Activated CD8-positive, alpha-beta memory T cell treated with anti-CD3 and anti-CD28 coated beads for 36 hours (primary cell): ENCODE measurements at regions not wholly inside any gene's neighbourhood (a gene's known extent, or its start where the extent isn't known, plus 50 kb on each side); places are given as distances from the start of the nearest gene placed in this dataset.

Experiments
- CTCF ChIA-PET: fragments of 350-600 bp; sonication (Branson Sonifier 250); formaldehyde crosslinking; loops from one replicate; lab custom pipeline; 2021; ENCODE audit warnings: antibody characterized with exemption; lab: Charles Lee
- POLR2A ChIA-PET: fragments of 350-600 bp; sonication (Branson Sonifier 250); formaldehyde crosslinking; loops from one replicate; lab custom pipeline; 2021; ENCODE audit warnings: antibody characterized with exemption; lab: Charles Lee

DNA sequence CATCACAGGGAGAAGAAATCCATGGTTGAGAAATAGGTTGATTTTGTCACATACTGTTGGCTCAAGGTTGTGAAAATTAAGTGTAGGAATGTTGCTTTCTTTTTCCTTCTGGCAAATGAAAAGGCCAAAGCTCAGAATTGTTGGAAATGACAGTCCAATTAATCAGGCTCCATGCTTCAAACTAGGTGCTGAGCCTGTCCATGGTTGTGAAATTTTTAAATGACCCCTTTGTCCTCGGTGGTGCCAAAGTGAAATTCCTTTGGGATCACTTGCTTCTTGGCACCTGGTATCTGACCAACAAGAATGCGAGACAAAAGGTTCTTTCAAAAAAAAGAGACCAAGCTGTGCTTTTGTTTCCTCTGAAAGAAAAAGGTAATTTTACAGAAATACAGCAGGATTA lies 451.9 kb downstream of the ETS1 start:
- ChIA-PET CTCF (no interaction called here), POLR2A (no interaction called here)

DNA sequence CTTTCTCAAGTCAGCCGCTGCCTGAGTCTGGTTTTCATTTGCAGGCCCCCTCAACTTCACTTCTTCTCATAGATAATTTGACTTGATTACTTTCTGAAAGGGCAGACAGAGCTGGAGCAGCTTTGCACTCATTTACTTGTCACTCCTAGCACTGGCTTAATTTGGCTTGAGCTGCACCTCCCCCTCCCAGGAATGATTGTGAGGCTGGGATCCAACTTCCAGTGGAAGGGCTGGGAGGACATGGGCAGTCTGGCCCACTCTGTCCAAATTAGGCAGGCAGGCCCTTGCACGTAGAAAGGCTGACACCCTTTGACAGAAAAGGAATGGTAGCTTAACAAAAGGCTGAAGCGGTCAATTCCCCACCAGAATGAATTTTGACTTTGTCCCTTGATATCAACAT lies 453.9 kb downstream of the ETS1 start:
- ChIA-PET CTCF (no interaction called here), POLR2A (no interaction called here)

DNA sequence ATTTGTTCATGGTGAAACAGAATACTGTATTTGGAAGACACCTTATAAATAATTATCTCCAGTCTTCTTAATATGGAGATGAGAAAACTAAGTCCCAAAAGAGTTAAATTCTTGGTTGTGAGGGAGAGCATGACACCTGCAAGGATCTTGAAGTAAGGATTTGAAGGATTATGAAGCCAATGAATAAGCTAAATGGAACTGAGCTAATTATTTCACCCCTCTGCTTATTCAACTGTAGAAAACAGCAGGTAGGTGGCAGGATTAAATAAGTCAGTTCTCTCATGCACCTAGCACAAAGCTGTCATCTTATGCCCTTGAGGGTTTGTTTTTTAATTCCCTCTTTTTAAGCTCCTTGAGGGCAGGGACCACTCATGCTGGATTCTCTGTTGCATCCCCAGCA lies 457.3 kb downstream of the ETS1 start:
- POLR2A ChIA-PET = no interaction called here

DNA sequence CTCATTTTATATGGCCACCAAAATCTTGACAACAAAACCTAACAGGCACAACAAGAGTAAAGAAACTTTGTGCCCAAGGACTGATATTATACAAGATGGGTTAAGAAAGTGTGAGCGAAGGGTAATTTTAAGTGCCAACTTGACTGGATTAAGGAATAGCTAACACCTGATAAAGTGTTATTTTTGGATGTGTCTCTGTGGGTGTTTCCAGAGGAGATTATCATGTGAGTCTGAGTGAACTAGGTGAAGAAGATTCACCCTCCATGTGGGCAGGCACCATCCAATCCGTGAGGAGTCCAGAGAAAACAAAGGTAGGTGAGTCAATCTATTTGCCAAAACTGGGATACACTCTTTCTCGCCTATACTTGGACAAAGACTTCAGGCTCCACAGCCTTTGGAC lies 461.6 kb downstream of the ETS1 start:
- POLR2A ChIA-PET = interaction anchor here (0.5 kb wide), 1 partner anchor 23 kb away, joined by 4 read pairs; no protein-coding TSS in a partner anchor
- CTCF ChIA-PET = no interaction called here

More for the DNA sequence above, 457.3 kb downstream of the ETS1 start:
- CTCF ChIA-PET = no interaction called here

DNA sequence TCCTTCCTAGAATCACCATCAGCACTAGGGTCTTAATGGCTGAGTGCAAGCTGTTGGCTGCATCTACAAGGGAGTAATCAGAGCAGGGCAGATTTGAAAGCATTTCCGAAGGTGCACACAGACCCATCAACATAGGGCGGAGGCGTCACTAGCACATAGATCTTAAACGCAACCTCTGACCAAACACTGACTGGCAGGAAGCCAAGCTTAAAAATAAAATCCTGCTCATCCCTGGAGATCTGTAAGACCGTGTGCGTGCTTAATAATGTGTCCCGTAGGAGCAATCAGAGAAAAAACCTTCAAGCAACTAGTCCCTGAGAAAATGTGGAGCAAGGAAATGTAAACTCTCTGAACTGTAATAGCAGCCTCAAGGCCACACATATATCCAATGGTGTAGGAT lies 470.5 kb downstream of the ETS1 start:
- ChIA-PET POLR2A (no interaction called here), CTCF (no interaction called here)

DNA sequence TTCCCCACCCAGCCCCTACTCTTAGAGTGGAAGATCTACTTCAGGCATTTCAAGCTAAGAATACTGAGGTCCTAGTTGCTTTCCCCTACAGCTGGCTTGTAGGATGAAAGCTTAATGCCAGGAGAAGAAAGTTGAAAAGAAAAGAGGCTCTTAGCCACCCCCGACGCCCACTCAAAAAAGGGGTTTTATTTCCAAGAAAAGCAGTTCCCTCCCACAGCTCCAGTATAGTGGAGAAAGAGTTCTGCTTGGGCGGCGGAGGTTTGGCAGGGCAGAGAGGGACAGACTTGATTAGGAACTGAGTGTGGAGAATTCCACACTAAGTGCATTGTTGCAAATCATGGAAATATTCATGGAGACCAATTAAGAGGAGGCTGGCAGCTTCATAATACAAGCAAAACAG lies 470.9 kb downstream of the ETS1 start:
- ChIA-PET CTCF (no interaction called here), POLR2A (no interaction called here)

DNA sequence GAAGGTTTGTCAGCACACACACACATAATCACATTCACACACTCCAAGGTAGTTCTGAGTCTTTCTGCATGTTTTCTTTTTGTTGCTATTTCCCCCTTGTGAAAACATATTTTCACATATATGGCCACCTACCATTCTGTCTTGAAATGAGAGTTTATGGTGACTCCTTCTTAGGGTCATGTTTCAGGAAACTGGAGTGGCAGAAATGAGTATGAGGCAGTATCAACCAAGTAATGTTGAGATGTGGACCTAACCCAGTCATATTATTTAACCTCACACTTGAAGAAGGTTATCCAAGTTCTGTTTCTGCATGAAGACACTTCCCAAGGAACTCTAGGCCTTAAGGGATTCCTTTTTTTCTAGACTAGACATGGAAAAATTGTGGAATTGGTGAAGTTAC lies 481.4 kb downstream of the ETS1 start:
- CTCF ChIA-PET = no interaction called here
- POLR2A ChIA-PET = no interaction called here

DNA sequence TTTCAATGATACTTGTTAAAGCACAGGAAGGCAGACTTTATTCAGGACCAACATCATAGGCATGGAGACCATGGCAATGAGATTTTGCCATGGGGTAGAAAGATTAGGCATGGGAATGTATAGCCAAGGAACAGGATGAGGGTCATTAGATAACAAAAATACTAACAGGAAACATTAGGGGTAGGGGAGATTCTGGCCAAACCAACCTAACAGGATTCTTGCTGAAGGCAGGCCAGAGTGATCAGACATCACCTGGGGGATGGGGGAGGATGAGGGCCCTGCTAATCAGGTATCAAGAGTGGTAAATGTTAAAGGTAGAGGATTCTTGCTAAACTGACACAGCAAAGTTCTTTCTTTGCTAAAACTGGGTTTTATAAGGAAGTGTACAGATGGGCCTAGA lies 481.8 kb downstream of the ETS1 start:
- CTCF ChIA-PET = no interaction called here
- POLR2A ChIA-PET = no interaction called here

DNA sequence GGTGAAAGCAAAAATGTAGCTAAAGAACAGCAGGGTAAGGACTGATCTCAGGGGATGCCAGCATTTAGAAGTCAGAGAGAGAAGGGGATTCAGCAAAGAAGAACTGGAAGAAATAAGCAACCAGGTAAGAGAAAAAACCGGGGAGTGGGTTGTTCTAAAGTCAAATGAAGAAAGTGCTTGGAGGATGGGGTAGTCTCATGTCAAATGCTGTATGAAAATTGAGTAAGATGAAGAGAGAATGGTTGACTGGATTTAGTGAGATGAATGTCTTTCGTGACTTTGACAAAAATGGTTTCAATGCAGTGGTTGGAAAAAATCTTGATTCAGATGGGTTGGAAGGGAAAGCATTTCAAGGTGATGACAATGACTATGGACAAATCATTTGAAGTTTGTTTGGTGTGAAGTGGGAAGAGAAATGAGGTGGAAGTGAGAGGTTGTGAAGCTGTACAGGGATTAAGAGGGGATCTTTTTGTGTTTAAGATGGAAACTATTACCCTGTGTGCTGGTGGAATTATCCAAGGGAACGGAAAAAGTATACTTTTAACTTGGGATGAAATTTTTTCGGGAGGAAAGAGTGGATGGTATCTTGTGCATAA lies 484.0 kb downstream of the ETS1 start:
- ChIA-PET CTCF (interaction anchor here (1.3 kb wide), 1 partner anchor 64 kb away, joined by 5 read pairs; no protein-coding TSS in a partner anchor), POLR2A (interaction anchor here (0.6 kb wide), 1 partner anchor 391 kb away, joined by 5 read pairs; no protein-coding TSS in a partner anchor)

DNA sequence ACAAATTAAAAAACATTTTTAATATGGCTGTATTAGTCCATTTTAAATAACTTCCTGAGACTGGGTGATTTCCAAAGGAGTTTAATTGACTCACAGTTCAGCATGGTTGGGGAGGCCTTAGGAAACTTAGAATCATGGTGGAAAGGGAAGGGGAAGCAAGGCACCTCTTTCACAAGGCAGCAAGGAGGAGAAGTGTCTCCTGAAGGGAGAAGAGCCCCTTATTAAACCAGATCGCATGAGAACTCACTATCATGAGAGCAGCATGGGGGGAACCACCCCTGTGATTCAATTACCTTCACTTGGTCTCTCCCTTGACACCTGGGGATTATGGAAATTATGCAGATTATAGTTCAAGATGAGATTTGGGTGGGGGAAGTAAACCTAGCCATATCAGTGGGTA lies 488.6 kb downstream of the ETS1 start:
- POLR2A ChIA-PET = no interaction called here
- CTCF ChIA-PET = no interaction called here

DNA sequence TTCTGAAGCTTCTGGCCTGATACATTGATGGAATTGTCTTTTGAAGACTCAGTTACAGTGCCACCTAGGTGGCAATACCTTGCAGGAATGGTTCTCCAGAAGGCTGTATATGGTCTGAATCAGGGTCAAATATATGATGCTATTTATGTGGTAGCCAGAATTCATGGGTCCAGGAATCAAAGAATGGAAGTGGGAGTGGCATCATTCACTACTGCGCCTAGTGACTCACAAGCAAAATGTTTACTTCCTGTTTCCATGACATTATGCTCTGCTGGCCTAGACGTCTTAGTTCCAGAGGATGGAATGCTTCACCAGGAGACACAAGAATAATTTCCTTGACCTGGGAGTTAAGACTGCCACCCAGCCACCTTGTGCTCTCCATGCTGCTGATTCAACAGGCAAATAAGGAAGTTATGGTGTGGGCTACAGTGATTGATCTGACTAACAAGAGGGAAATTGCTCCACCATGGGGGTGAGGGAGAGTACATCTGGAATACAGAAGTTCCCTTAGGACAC lies 491.8 kb downstream of the ETS1 start:
- CTCF ChIA-PET = no interaction called here
- POLR2A ChIA-PET = no interaction called here

DNA sequence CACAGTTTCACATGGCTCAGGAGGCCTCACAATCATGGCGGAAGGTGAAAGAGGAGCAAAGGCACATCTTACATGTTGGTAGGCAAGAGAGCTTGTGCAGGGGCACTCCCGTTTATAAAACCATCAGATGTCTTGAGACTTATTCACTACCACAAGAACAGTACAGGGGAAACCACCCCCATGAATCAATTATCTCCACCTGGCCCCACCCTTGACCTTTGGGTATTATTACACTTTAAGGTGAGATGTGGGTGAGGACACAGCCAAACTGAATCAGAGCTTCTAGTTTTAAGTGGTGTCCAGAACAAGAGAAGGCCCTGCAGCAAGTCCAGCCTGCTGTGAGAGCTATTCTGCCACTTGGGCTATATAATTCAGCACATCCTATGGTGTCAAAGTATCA lies 493.7 kb downstream of the ETS1 start:
- ChIA-PET CTCF (no interaction called here), POLR2A (no interaction called here)

DNA sequence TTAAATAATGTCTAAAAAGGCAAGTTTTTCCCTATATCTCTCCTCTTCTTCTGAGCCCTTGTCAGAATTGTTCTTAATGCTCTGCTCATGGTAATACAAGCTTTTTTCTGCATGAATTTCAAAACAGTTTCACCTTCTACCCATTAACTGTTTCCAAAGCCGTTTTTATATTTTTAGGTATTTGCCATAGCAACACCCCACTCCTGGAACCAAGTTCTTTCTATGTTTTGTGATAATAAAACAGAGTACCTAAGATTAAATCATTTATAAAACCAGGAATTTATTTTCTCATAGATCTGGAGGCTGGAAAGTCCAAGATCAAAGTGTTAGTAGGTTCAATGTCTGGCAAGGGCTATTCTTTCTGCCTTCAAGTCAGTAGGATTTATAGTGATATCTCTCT lies 497.4 kb downstream of the ETS1 start:
- ChIA-PET POLR2A (no interaction called here), CTCF (no interaction called here)

DNA sequence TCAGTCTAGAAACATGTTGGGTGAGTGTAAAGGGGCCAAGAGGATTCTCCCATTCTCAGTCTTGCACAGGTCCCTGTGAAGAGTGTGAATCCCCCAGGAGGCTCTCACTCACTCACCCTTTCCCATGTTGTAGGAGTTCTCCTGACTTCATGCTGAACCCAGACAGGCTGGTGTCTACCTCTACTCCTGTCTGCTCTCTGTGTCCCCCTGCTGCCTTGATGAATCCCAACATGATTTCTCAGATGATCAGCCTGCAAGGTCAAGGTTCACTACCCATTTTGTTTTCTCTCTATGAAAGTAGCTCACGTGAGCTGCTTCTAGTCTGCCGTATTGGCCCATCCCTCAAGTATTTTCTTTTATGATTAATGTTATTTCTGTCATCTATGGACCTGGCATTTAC lies 500.6 kb downstream of the ETS1 start:
- CTCF ChIA-PET = interaction anchor here (0.6 to 1.7 kb wide), 2 partner anchors 56 to 71 kb away, joined by 3 to 6 read pairs; no protein-coding TSS in a partner anchor
- POLR2A ChIA-PET = no interaction called here

DNA sequence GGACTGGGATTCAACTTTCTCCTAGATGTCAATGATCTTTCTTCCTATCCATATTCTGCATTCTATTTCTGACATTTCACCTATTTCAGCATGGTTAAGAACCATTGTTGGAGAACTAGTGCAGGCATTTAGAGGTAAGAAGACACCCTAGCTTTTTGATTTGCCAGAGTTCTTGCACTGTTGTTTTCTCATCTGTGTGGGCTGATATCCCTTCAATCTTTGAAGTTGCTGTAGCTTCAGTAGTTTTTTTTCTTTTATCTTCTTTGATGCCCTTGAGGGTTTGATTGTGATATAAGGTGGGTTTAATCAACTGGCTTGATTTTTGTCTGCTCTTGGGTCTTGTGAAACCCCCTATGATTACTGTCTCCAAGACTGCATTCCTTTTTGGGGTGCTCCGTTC lies 502.1 kb downstream of the ETS1 start:
- CTCF ChIA-PET = no interaction called here
- POLR2A ChIA-PET = no interaction called here

DNA sequence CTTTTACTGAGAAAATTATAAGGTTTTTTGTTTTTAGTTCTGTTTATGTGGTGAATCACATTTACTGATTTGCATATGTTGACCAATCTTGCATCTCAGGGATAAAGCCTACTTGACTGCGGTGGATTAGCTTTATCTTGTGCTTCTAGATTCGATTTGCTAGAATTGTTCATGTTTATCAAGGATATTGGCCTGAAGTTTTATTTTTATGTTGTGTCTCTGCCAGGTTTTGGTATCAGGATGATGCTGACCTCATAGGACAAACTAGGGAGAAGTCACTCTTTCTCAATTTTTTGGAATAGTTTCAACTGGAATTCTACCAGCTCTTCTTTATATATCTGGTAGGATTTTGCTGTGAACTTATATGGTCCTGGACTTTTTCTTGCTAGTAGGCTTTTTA lies 504.8 kb downstream of the ETS1 start:
- ChIA-PET POLR2A (no interaction called here), CTCF (no interaction called here)

DNA sequence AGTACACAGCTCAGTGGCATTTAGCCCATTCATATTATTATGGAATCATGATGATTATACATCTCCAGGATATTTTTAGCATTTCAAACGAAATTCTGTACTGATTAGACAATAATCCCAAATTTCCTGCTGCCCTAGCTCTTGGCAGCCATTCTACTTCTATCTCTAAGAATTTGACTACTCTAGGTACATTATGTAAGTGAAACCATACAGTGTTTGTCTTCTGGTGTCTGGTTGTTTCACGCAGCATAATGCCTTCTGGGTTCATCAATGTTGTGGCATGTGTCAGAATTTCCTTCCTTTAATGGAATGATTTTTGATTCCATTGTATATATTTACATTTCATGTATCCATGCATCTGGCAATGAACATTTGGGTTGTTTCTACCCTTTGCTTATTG lies 517.7 kb downstream of the ETS1 start:
- POLR2A ChIA-PET = no interaction called here
- CTCF ChIA-PET = no interaction called here

DNA sequence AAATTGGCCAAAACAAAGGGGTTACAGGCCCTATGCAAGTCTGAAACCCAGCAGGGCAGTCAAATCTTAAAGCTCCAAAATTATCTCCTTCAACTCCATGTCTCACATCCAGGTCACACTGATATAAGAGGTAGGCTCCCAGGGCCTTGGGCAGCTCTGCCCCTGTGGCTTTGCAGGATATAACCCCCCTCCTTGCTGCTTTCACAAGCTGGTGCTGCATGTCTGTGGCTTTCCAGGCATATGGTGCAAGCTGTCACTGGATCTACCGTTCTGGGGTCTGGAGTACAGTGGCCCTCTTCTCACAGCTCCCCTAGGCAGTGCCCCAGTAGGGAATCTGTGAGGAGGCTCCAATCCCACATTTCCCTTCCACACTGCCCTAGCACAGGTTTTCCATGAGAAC lies 519.6 kb downstream of the ETS1 start:
- POLR2A ChIA-PET = no interaction called here
- CTCF ChIA-PET = no interaction called here

DNA sequence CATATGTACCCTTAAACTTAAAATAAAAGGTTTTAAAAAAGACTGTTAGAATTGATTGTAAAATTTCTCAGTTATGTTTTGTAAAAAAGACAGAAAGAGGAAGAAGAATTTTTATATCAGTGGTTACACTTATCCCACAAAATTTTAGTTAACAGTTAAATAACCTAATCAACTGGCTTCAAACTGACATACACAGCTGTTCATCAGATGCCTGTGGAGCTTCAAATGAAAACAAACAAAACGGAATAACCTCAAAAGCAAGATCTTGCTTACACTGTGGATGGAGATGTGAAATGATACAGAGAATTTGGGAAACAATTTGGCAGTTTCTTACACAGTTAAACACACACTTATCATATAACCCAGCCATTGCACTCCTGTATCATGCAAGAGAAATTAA lies 521.0 kb downstream of the ETS1 start:
- POLR2A ChIA-PET = no interaction called here

DNA sequence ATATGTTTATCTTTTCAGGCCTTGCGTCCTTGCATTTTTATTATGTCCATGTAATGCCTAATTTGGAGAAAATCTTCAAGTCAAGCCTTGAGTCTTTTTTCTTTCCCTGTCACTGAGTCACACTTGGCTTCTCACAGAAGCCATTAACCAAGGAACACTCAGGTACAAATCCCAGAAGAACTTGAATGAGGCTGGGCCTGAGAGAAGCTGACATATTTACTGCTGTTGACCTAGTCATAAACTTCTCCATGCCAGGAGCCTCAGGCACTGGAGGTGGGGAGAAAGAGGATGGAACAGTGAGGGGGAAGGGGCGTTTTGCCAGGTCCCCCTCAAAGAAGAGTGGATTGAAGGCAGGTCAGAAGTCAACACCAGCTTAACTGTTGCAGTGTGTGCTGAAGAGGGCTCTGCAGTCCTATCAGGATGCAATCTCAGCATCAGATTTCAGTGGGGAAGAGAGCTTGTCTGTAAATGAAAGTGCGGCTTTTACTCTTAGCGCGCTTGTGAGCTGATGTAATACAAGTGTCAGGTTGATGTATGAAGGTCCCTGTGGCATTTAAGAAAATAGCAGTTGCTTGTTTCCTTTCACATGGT lies 526.0 kb downstream of the ETS1 start:
- ChIA-PET POLR2A (no interaction called here), CTCF (no interaction called here)

More for the DNA sequence above, 521.0 kb downstream of the ETS1 start:
- CTCF ChIA-PET = interaction anchor here (0.7 kb wide), 1 partner anchor 97 kb away, joined by 3 read pairs; no protein-coding TSS in a partner anchor

DNA sequence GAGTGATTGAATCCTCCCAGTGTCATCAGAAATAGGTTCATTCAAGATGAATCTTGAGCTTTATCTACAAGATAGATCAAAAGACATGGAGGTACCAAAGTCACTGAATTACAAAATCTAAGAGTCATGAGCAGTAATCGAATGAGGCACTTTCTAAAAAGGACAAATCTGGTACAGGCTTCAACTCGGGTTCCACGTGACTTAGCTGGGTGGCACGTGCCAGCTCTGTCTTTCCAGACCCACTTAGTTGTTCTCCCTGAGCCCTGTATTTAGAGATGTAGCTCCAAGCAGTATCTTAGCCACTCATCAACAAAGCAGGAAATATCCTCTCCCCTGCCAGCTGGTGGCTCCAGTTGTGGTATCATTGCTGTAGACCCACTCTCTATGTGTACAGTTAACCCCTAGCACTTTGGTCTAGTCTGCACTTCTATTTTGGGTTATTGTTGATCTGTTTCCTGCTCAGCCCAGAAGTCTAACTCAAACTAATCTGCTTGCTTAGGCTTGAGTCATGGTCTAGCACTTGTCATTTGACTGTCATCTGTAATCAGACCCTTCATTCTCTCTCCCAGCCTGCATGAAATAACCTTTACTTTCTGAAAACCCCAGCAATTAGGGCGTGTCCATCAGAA lies 528.7 kb downstream of the ETS1 start:
- CTCF ChIA-PET = interaction anchor here (1.6 kb wide), 1 partner anchor 19 kb away, joined by 4 read pairs; no protein-coding TSS in a partner anchor
- POLR2A ChIA-PET = no interaction called here
